HG03457 (cell line): ENCODE measurements at regions not wholly inside any gene's neighbourhood (a gene's known extent, or its start where the extent isn't known, plus 50 kb on each side); places are given as distances from the start of the nearest gene placed in this dataset.

Experiments
- ATAC-seq: cut with Tn5 transposase; IDR thresholded peaks from one replicate; pipeline ENCODE4 v1.9.1; 2021; ENCODE audit warnings: moderate number of reproducible peaks; ENCODE audit not compliant: unreplicated experiment

DNA sequence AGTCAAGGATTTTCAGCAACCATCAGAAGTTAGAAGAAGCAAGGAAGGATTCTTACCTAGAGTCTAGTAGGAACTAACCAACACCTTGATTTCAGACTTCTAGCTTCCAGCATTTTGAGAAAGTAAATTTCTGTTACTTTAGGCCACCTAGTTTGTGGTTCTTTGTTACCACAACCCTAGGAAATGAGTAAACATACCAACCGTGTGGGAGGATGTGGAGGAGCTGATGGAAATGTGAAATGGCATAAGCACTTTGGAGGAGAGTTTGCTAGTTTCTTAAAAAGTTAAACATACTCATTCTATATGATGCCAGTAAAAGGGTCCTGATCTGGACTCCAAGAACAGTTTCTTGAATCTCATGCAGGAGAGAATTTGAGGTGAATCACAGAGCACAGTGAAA is 679.4 kb downstream of the PDHA2 start:
- no peak for ATAC-seq

DNA sequence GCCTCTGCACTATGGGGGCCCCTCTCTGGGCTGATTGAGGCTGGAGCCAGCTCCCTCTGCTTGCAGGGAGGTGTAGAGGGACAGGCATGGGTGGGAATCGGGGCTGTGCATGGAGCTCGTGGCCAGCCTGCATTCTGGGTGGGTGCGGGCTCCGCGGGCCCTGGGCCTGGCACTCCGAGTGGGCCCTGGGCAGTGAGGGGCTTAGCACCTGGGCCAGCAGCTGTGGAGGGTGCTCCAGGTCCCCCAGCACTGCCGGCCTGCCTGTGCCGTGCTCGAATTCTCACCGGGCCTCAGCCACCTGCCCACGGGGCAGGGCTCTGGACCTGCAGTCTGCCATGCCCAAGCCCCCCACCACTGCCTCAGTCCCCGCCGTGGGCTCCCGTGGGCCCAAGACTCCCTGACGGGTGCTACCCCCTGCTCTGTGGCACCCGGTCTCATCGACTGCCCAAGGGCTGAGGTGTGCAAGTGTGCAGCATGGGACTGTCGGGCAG is 681.2 kb downstream of the PDHA2 start:
- no peak for ATAC-seq

DNA sequence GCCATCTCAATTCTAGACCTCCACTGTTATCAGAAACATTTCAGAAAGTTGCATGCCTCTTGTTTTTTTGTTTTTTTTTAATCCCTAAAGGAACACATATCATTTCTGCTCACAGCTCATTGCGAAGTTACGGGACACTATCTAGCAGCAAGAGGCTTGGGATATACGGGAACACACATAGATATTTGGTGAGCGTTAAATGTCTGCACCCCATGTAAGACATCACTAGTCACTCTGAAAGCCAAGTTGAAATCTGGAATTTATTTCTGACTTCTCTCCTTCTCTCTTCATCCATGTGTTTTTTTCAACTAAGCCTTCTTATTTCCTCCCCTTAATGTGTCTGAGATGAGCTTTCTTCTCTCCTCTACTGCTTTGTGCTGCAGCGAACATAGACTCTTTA is 683.7 kb downstream of the PDHA2 start:
- no peak for ATAC-seq

DNA sequence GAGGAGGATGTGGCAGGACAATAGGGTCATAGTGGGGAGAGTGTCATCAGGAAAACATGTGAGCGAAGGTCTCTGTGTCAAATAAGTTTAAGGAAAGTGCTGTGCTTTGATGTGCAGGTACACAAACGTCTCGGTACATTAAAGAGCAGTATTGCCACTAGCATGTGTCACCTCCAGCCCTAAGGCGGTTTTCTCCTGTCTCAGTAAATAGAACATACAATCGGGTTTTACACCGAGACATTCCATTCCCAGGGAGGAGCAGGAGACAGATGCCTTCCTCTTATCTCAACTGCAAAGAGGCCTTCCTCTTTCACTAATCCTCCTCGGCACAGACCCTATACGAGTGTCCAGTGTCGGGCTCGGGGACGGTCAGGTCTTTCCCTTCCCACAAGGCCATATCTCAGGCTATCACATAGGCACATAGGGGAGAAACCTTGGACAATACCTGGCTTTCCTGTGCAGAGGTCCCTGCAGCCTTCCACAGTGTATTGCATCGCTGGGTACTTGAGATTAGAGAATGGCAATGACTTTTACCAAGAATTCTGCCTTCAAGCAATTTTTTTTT is 684.5 kb downstream of the PDHA2 start:
- no peak for ATAC-seq

DNA sequence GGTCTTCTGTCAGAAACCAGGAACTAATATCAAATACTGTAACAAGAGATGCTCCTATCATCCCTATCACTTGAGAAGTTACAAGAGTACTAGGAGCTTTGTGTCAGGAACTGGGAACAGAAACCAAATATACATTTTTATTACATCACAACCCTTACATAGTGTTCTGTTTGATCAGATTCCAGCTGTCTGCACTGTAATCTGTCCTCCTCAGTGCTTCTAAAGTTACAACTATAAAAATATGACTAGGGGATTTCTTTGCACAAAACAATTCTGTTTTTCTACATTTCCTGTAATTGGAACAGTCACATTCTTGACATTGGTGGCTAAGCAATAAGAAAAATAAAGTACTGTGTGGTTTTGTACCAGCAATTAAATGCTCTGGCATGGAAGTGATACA is 686.0 kb downstream of the PDHA2 start:
- ATAC-seq = no peak

DNA sequence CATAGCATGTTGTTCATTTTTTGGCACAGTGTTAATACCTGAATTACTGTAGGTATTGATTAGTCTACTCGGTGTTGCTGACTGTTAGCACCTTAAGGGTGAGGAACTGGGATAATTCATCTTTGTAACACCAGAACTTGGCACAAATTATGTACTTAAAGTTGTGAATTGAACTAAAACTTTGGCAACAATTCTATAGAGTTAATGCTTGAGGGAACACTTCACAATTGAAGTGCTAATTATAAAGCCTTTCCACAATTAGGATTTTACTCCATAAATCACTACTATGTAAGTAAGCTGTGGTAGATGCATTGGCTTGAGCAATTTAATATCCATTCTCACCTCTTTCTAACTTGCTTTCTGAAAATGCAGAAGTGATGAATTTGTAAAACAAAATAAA is 686.7 kb downstream of the PDHA2 start:
- ATAC-seq = no peak

DNA sequence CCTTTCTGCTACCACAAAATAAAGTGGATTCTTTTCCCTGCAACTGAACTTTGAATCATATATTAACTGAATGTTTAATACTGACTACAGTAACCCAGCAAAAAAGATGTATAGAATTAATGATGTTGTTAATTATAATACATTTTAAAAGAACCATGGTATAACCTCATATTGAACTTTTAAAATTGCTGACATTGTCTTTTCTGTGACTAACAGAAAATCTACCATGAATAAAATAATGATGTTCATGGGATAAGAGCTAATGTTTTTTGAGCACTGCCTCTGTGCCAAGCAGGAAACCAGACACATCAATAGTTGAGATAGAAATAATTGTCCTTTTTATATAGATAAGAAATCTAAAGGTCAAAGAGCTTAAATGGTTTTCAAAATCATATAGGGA is 691.9 kb downstream of the PDHA2 start:
- no peak for ATAC-seq

DNA sequence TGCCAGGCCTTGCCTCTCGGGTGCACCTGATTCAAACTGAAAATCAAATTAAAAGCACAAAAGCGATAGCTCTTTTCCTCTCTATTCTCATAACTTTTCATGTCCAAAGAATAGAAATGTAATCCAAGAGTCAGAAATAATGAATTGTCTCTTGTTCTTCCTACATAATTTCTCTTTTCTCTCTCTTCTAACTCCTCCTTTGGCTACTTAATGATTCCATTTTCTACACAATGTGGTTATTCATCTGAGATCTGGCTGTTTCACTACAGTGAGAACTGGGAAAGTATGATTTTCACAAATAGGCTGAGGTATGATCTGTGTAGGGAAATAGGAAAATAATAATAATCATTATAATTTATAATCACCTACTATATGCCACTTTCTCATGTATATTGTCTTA is 703.5 kb downstream of the PDHA2 start:
- ATAC-seq = no peak

DNA sequence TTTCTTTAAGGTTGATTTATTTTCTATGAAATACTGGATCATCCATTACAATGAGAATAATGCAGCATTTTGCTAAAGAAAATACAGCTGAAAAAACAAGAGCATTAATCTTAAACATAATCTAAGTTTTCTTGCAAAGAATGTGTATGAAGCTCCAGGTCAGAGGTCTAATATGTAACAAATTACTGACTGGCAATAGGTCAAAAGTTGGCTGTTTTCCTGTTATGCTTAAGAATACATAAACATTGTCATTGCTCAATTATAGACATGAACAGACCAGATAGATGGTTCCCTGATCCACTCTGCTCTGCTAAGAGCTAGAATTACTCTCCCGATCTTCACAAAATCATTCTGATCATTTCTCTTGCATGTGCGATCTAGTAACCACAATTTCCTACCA is 718.6 kb downstream of the PDHA2 start:
- no peak for ATAC-seq

DNA sequence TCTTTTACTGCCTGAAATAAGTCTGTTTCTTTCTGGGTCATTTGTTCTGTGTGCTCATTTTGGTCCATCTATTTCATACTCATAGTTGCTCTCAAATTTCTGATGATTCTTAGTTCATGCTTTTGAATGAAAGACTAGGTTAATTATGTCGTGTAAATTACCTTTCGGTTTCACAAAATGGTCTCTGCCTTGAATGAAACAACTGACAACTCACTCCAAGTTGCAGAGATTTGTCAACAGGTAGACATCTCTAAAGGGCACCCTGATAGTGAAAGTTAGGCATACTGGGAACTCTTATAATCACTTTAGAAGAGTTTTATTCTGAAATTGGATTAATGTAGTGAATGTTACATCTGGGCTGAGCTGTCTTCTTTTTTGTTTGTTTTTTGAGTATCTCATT is 726.9 kb downstream of the PDHA2 start:
- no peak for ATAC-seq

DNA sequence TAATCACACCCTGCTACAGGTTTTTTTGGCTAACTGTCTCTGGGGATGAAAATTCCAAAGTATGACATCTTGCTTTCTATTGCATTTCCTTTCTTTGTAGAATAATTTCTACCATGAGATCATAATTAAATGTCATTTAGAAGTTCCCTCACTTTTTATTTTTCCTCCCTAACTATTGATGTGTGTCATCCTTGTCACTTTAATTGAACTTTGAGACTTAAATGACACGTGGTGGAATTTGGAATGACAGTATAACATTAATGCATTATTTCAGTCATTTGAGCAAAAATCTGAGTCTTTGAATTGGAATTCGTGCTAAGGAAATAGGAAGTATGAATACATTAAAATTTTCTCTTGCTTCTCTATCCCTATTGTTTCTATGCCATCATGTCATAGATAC is 745.4 kb downstream of the PDHA2 start:
- no peak for ATAC-seq

DNA sequence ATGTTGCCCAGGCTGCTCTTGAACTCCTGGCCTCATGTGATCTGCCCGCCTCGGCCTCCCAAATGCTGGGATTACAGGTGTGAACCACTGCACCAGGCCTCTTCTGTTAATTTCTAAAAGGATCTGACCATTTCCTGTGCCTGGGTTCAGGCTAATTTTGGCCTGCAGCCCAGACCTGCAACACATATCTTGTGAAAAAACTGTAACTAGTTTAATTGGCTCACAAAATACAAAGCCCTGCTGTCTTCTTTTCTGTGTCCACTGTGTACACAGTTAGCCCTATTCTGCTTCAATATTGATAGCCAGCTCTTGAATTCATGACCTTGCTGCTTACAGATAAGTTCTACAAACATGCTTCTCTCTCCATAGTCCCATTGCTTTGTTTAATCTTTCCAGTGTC is 753.5 kb downstream of the PDHA2 start:
- no peak for ATAC-seq

DNA sequence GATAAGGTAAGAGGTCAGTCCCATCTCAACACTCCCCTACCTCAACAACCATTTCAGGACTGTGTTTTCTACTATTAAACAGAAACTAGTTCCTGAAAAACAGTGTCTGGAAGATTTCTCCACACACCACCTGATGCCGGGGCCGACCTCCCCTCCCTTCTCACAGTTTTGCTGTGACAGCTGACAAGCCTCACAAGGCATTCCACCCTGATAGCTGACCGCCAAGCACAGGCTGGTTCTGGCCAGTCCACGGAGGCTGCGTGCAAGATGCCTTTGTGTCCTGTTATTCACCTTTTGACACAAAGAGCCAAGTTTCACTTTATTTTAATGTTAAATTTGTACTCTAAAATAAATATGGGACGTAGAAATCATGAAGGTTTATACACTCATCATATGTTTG is 758.6 kb downstream of the PDHA2 start:
- ATAC-seq = no peak

DNA sequence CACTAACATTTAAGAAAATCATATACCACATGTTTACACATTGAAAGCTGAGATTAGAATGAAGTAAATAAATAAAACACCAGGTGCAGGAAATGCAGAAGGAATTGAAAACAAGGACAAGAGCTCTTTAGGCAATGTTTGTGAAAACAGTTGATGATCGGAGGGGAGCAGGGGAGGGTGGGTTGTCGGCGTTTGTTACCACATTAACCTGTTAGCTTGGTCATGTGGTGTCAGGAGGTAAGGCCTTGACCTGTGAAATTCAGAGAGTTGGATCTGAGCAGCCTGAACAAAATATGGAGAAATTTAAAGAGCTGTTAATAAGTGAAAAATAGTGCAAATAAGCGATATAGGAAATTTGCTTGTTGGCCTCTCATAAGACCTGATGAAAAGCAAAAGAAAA is 759.9 kb downstream of the PDHA2 start:
- ATAC-seq = no peak

DNA sequence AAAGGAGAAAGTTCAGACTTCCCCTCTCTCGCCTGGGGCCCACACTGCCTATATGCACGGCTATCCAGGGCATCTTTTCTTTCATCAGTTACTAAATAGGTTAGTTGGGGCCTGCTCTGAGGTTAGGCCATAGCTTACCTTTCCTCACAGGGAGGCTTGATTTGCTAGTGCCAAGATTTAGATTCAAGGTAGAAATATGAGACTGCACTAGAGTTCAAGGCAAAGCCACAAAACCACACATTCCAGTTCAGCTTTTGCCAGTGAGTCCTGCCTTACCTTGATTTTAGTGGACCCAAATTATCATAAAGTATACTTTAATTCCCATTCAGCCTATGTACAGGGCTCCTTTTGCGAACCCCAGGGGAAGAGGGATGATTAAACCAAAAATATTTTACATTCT is 762.8 kb downstream of the PDHA2 start:
- no peak for ATAC-seq

DNA sequence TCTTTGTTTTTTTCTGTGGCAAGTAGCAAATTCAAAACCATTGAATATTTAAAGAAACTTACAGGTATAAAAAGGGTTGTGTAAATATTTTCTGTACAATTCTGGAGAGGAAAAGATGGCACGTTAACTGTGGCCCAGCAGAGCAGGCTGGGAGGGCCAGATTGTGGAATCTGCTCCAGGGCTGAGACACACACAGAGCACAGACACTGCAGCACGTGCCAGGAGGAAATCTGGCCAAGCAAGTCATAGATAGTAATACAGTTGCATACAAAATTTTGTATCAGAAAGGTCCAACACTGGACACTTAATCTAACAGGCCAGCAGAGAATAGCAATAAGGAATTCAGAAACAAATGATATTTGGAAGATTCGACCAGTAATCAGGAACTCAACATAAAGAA is 763.7 kb downstream of the PDHA2 start:
- ATAC-seq = no peak

DNA sequence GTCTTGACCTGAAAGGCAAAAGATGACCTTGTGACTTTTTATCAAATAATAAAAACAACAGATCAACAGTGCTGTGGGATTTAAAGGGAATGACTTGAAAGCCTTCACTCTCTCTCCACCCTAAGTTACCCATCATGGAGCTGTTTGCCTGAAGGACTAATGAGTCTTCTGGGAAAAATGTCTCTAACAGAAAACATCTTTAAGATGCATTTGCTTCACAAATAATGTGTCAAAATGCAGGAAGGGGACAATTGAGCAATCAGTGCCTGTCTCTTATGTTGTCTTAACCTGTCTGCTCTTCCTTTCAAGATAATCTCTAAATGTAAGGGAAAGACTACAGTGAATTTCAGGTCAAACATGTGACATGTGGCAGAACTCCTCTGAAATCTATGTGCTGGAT is 766.6 kb downstream of the PDHA2 start:
- no peak for ATAC-seq

DNA sequence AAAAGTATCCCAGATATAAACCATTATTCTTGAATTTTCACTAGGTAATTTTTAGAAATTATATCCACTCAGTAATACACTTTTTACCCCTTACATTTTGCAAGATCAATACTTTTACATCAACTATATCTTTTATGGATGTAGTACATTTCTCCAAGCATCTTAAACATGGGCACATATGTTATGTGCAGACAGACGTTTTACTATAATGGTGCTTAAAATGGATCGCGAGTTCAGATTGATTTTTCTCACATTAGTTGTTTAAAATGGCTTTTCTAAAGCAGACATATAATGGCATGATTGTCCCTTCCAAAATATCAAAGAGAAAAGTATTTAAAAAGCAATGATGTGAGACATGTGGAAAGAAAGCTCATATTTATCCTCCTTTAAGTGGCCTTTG is 786.1 kb downstream of the PDHA2 start:
- no peak for ATAC-seq

DNA sequence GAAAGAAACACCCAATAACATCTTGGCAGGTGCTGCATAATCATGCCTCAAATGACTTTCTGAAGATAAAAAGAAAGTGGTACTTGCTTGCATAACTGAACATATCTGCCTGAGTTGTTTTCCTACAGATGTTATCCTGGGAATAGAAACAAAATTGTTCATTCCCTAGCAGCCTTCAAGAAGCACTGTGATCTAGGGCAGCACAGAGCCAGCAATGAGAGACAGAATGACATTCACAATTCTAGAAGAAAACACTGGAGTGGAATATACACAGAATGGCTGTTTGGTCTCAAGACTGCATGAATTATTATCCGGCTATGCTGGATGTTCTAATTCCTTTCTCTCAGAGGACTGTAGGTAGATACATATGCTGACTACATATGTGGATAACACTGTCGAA is 790.9 kb downstream of the PDHA2 start:
- no peak for ATAC-seq

DNA sequence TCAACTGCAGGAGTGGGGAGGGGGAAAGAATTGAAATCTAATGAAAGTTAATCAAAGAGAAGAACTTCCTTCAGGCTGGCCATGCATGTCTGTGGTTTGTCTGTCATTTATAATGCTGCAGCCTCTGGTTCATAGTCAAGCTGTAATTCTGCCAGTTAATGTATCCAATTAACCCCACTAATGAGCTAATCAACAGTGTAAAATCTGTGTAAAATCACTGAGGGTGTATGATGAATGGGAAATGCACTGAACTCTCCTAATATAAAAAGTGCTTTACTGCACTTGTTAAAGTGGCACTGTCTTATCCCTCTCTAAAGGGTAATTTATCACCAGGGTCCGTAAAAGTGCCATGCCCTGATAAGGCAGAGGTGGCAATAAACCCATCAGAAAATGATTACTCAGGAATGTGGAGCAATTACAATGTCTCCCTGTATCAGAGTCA is 798.1 kb downstream of the PDHA2 start:
- ATAC-seq = no peak

DNA sequence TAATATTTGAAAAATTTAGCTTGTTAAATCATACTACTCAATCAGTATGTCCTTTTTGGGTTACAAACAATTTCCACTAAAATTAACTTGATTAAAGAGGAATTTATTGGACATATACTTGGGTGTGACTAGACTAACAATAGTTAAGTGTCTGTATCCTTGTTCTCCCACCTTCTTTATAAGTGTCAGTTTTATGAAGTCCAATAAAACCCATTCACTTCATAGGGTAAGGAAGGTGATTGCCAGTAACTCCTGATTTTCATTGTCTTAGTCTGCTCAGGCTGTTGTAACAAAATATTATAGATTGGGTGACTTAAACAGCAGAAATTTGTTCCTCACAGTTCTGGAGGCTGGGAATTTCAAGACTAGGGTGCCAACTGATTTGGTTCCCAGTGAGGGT is 800.0 kb downstream of the PDHA2 start:
- ATAC-seq = no peak

DNA sequence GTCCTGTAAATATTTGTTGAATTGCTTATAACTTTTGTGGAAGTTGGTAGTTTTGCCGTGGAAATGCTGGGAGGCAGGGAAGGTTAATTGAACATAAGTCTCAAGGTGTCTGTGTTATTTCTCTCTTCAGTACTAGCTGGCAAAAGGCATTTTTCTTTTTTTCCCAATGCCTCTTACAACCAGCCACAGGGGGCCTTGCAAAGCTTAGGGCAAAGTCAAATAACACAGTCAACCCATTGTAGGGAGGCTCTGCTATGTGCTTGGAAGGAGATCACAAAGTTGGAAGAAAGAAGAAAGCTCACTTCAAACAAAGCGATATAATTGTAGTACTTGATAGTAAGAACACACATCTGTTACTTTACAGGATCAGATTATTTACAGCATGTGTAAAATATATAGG is 802.6 kb downstream of the PDHA2 start:
- no peak for ATAC-seq

DNA sequence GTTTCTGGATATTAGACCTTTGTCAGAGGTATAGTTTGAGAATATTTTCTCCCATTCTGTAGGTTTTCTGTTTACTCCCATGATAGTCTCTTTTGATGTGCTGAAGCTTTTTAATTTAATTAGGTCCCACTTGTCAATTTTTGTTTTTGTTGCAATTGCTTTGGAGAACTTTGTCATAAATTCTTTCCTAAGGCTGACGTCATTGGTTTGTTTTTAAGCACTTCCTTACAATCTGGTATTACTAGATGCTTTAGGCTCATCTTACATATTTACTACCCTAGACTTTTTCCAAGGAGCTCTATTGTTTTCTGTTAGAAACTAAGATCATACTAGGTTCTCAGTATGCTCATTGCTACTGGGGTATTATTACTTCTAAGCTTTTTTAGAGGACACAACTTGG is 806.3 kb downstream of the PDHA2 start:
- ATAC-seq = no peak

DNA sequence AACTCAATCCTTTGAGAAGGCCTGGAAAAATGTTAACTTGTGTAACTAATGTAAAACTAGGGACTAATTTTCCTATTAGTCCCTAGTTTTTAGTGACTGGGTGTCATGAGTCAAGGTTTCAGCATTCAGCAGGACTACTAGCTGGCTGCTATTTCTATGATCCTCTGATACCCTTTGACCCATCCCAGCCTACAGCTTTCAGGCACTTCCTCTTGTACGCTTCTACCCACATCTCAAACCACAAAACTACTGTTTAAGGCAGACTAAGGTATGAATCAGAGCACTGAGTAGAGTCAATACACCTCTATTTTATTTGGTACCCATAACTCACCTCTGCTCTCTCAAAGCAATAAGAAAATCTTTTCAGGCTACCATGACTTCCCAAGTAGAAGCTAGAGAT is 809.6 kb downstream of the PDHA2 start:
- ATAC-seq = no peak
